ENCODE measurements at regions not wholly inside any gene's neighbourhood (a gene's known extent, or its start where the extent isn't known, plus 50 kb on each side); places are given as distances from the start of the nearest gene placed in this dataset.

DNA sequence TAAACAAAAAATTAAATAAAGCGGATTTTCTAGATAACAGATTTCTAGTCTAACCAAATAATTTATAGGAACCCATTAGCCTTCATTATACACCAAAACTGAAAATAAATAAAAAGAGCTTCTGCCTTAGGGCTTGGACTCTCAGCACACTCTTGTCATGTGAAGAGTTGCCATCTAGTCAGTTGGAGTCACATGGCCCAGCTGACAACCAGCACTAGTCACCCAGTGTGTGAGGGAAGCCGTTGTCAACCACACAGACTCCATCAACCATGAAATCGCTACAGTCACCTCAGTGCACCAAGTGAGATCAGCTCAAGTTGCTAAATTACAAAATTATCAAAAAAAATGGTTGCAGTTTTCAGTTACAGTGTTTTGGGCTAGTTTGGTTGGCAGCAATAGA, 470.0 kb downstream of the GASK1B start:
- H3K9me3 Mint-ChIP-seq, result peaks cover 2% of the 10 kb centered on the region
- no peaks in the 10 kb centered on the region for H3K36me3 Mint-ChIP-seq (ENCODE audit: low read depth)

DNA sequence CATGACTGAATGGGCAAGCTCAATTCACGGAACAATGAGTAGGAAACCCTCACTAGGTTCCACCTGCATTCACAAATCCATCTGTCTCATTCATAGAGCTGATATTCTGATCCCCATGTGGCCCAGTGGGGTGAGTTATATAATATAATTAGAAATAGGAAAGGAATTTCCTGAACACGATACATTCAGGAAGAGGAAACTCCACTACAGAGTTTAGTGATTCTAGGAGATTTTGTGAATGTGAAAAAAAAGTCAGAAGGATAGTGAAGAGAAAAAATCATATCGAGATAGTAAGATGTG, 471.2 kb downstream of the GASK1B start:
- Mint-ChIP-seq H3K27me3 (no peaks in the 10 kb centered on the region), H3K27ac (no peak overlapping the region), H3K4me1 (ENCODE audit: low read depth) (no peaks in the 10 kb centered on the region), H3K4me3 (no peak overlapping the region), H3K9me3 (peaks cover 2% of the 10 kb centered on the region), H3K36me3 (ENCODE audit: low read depth) (no peaks in the 10 kb centered on the region)
- peaks cover 0 to 3% of the 10 kb centered on the region in 2 experiments for H3K9me3 ChIP-seq (ENCODE audit: control insufficient read depth in 1 of 2, insufficient read depth in 1 of 2, low read length in 2 of 2)
- H3K36me3 ChIP-seq (ENCODE audit: insufficient read depth, low read length), result no peaks in the 10 kb centered on the region
- TF ChIP-seq, protein P1, sequence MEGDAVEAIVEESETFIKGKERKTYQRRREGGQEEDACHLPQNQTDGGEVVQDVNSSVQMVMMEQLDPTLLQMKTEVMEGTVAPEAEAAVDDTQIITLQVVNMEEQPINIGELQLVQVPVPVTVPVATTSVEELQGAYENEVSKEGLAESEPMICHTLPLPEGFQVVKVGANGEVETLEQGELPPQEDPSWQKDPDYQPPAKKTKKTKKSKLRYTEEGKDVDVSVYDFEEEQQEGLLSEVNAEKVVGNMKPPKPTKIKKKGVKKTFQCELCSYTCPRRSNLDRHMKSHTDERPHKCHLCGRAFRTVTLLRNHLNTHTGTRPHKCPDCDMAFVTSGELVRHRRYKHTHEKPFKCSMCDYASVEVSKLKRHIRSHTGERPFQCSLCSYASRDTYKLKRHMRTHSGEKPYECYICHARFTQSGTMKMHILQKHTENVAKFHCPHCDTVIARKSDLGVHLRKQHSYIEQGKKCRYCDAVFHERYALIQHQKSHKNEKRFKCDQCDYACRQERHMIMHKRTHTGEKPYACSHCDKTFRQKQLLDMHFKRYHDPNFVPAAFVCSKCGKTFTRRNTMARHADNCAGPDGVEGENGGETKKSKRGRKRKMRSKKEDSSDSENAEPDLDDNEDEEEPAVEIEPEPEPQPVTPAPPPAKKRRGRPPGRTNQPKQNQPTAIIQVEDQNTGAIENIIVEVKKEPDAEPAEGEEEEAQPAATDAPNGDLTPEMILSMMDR (IDR thresholded peaks at IDR 0.05), result no peak
- H3K27me3 ChIP-seq (ENCODE audit: control insufficient read depth in 1 of 2, insufficient read depth in 2 of 2, low read length in 2 of 2), result no peaks in the 10 kb centered on the region
- ATAC-seq (ENCODE audit: poor library complexity), result no peak
- DNase-seq, result no peak
- H3K27ac ChIP-seq (ENCODE audit: low read depth in 1 of 2, low read length in 2 of 2), result no peak overlapping the region
- POLR2A ChIA-PET, result no interaction called here
- no peaks in the 10 kb centered on the region for H3K4me1 ChIP-seq (ENCODE audit: insufficient read depth, low read length)
- no peak overlapping the region for H3K4me3 ChIP-seq (ENCODE audit: low read length)
- CTCF ChIA-PET, result no interaction called here
- intact Hi-C loops (cut with DNase I, micrococcal nuclease), result no loop called here

More for the DNA sequence above, 470.0 kb downstream of the GASK1B start:
- H3K4me3 Mint-ChIP-seq, result no peak overlapping the region
- POLR2A ChIA-PET, result no interaction called here
- ATAC-seq (ENCODE audit: poor library complexity), result no peak
- no peaks in the 10 kb centered on the region for H3K27me3 Mint-ChIP-seq
- Histone ChIP-seq H3K27ac (ENCODE audit: low read depth in 1 of 2, low read length in 2 of 2) (no peak overlapping the region), H3K36me3 (ENCODE audit: insufficient read depth, low read length) (no peaks in the 10 kb centered on the region), H3K4me3 (ENCODE audit: low read length) (no peak overlapping the region), H3K4me1 (ENCODE audit: insufficient read depth, low read length) (no peaks in the 10 kb centered on the region), H3K9me3 (ENCODE audit: control insufficient read depth in 1 of 2, insufficient read depth in 1 of 2, low read length in 2 of 2) (peaks cover 0 to 3% of the 10 kb centered on the region in 2 experiments), H3K27me3 (ENCODE audit: control insufficient read depth in 1 of 2, insufficient read depth in 2 of 2, low read length in 2 of 2) (no peaks in the 10 kb centered on the region)
- H3K4me1 Mint-ChIP-seq (ENCODE audit: low read depth), result no peaks in the 10 kb centered on the region
- intact Hi-C loops (cut with DNase I, micrococcal nuclease), result no loop called here
- CTCF ChIA-PET, result no interaction called here
- H3K27ac Mint-ChIP-seq, result no peak overlapping the region
- DNase-seq, result no peak
- TF ChIP-seq, protein P1 (IDR thresholded peaks at IDR 0.05), result no peak

DNA sequence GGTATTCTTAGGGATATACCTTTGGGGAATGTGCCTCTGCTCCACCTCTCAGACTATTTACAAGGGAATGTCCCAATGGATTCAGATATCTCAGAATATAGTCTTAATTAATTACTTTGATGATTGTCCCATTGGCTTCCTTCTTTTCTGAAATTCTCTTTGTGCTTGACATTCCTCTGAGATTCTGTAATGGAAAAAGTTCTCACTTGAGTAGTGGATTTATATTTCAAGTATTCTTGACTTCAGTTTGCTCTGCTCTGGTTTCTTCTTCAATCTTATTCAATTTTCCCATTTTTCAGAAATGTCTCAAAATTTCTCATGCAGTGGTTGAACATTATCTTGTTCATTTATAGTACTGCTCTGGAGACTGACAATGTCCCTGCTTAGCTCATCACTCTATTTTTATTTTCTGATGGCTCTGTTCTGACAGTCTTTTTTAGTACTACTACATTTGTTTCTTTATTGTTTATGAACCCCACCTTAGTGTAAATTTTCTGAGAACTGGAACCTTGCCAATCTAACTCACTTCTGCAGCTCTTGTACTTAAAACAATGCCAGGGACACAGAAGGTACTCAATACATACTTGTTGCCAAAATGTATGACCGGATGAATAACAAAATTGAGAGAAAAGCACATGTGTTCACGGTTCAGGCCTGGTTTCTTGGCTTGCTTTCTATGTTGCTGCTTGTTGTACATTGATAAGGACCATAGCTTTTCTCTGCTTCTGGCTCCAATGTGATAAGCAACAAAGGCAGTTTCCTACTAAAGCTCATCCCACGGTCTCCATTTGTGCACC, 471.7 kb downstream of the GASK1B start:
- no peaks in the 10 kb centered on the region for H3K4me1 ChIP-seq (ENCODE audit: insufficient read depth, low read length)
- ATAC-seq (ENCODE audit: poor library complexity), result no peak
- H3K9me3 ChIP-seq (ENCODE audit: control insufficient read depth in 1 of 2, insufficient read depth in 1 of 2, low read length in 2 of 2), result peaks cover 0 to 3% of the 10 kb centered on the region in 2 experiments
- H3K36me3 ChIP-seq (ENCODE audit: insufficient read depth, low read length), result no peaks in the 10 kb centered on the region
- H3K27me3 ChIP-seq (ENCODE audit: control insufficient read depth in 1 of 2, insufficient read depth in 2 of 2, low read length in 2 of 2), result no peaks in the 10 kb centered on the region
- Mint-ChIP-seq H3K4me1 (ENCODE audit: low read depth) (no peaks in the 10 kb centered on the region), H3K4me3 (no peak overlapping the region), H3K9me3 (peaks cover 2% of the 10 kb centered on the region), H3K36me3 (ENCODE audit: low read depth) (no peaks in the 10 kb centered on the region), H3K27ac (no peak overlapping the region), H3K27me3 (no peaks in the 10 kb centered on the region)
- CTCF ChIA-PET, result no interaction called here
- DNase-seq, result no peak
- no peak overlapping the region for H3K4me3 ChIP-seq (ENCODE audit: low read length)
- intact Hi-C loops (cut with DNase I, micrococcal nuclease), result no loop called here
- H3K27ac ChIP-seq (ENCODE audit: low read depth in 1 of 2, low read length in 2 of 2), result no peak overlapping the region
- POLR2A ChIA-PET, result no interaction called here
- TF ChIP-seq, protein P1 (IDR thresholded peaks at IDR 0.05), result no peak
